ENCODE measurements at regions not wholly inside any gene's neighbourhood (a gene's known extent, or its start where the extent isn't known, plus 50 kb on each side); places are given as distances from the start of the nearest gene placed in this dataset.

GRCh38 chr2:57941816-57942215 lies 104.8 kb upstream of the VRK2 start:
- CTCF ChIA-PET = no interaction called here
- intact Hi-C loops (cut with micrococcal nuclease) = no loop called here
- Mint-ChIP-seq H3K27me3 (ENCODE audit: insufficient read depth, unreplicated experiment) (no peaks in the 10 kb centered on the region), H3K36me3 (ENCODE audit: insufficient read depth, unreplicated experiment) (no peaks in the 10 kb centered on the region), H3K27ac (ENCODE audit: low read depth, unreplicated experiment) (no peak overlapping the region), H3K9me3 (ENCODE audit: unreplicated experiment) (no peaks in the 10 kb centered on the region), H3K4me3 (ENCODE audit: unreplicated experiment) (no peak overlapping the region), H3K4me1 (ENCODE audit: insufficient read depth, unreplicated experiment) (no peaks in the 10 kb centered on the region)
- no peak for TF ChIP-seq CTCF (IDR thresholded peaks at IDR 0.05; ENCODE audit: unreplicated experiment)
- BruUV-seq (replicated peaks) = no TSS peak
- DNase-seq (ENCODE audit: unreplicated experiment) = no peak
- POLR2A ChIA-PET = no interaction called here

- DNase-seq (ENCODE audit: unreplicated experiment) = no peak
- H3K4me1 Mint-ChIP-seq (ENCODE audit: insufficient read depth, unreplicated experiment) = no peaks in the 10 kb centered on the region
- H3K27me3 Mint-ChIP-seq (ENCODE audit: insufficient read depth, unreplicated experiment) = no peaks in the 10 kb centered on the region
- H3K36me3 Mint-ChIP-seq (ENCODE audit: insufficient read depth, unreplicated experiment) = no peaks in the 10 kb centered on the region
- H3K4me3 Mint-ChIP-seq (ENCODE audit: unreplicated experiment) = no peak overlapping the region
- H3K9me3 Mint-ChIP-seq (ENCODE audit: unreplicated experiment) = no peaks in the 10 kb centered on the region
- H3K27ac Mint-ChIP-seq (ENCODE audit: low read depth, unreplicated experiment) = no peak overlapping the region
- CTCF ChIA-PET = no interaction called here
- no TSS peak for BruUV-seq (replicated peaks)
- intact Hi-C loops (cut with micrococcal nuclease) = no loop called here
- no peak for TF ChIP-seq CTCF (IDR thresholded peaks at IDR 0.05; ENCODE audit: unreplicated experiment)
- POLR2A ChIA-PET = no interaction called here
Measured at GRCh38 chr2:57943315-57943714, 103.3 kb upstream of the VRK2 start.

GRCh38 chr2:57947398-57947797 lies 99.2 kb upstream of the VRK2 start:
- intact Hi-C loops (cut with micrococcal nuclease) = no loop called here
- Mint-ChIP-seq H3K4me3 (ENCODE audit: unreplicated experiment) (no peak overlapping the region), H3K36me3 (ENCODE audit: insufficient read depth, unreplicated experiment) (no peaks in the 10 kb centered on the region), H3K27ac (ENCODE audit: low read depth, unreplicated experiment) (no peak overlapping the region), H3K4me1 (ENCODE audit: insufficient read depth, unreplicated experiment) (no peaks in the 10 kb centered on the region), H3K9me3 (ENCODE audit: unreplicated experiment) (no peaks in the 10 kb centered on the region), H3K27me3 (ENCODE audit: insufficient read depth, unreplicated experiment) (no peaks in the 10 kb centered on the region)
- no peak for DNase-seq (ENCODE audit: unreplicated experiment)
- no peak for TF ChIP-seq CTCF (IDR thresholded peaks at IDR 0.05; ENCODE audit: unreplicated experiment)
- POLR2A ChIA-PET = no interaction called here
- BruUV-seq (replicated peaks) = no TSS peak
- CTCF ChIA-PET = no interaction called here

- Mint-ChIP-seq H3K4me3 (ENCODE audit: unreplicated experiment) (no peak overlapping the region), H3K4me1 (ENCODE audit: insufficient read depth, unreplicated experiment) (no peaks in the 10 kb centered on the region), H3K27ac (ENCODE audit: low read depth, unreplicated experiment) (no peak overlapping the region), H3K27me3 (ENCODE audit: insufficient read depth, unreplicated experiment) (no peaks in the 10 kb centered on the region), H3K9me3 (ENCODE audit: unreplicated experiment) (no peaks in the 10 kb centered on the region), H3K36me3 (ENCODE audit: insufficient read depth, unreplicated experiment) (no peaks in the 10 kb centered on the region)
- BruUV-seq (replicated peaks) = no TSS peak
- TF ChIP-seq CTCF (IDR thresholded peaks at IDR 0.05; ENCODE audit: unreplicated experiment) = no peak
- DNase-seq (ENCODE audit: unreplicated experiment) = no peak
- ChIA-PET POLR2A (no interaction called here), CTCF (no interaction called here)
- intact Hi-C loops (cut with micrococcal nuclease) = no loop called here
Measured at GRCh38 chr2:57954020-57954419, 92.6 kb upstream of the VRK2 start.
